HEK293T (cell line): ENCODE measurements at regions not wholly inside any gene's neighbourhood (a gene's known extent, or its start where the extent isn't known, plus 50 kb on each side); places are given as distances from the start of the nearest gene placed in this dataset.

Experiments
- CTCF ChIA-PET: fragments of 350-600 bp; formaldehyde crosslinking; extraction: SDS; loops from one replicate; lab custom pipeline; 2021; ENCODE audit warnings: antibody characterized with exemption, inconsistent platforms; lab: Yijun Ruan, JAX
- POLR2A ChIA-PET: fragments of 350-600 bp; formaldehyde crosslinking; extraction: SDS; loops from one replicate; lab custom pipeline; 2020; ENCODE audit warnings: antibody characterized with exemption, inconsistent platforms; lab: Yijun Ruan, JAX
- DNase-seq: peaks from one replicate; pipeline ENCODE4 v3.0.0; 2012; ENCODE audit warnings: mixed read lengths; ENCODE audit errors: extremely low spot score
- ARNT ChIP-seq: fragments of 450-650 bp; IDR thresholded peaks from 2 replicates; pipeline ENCODE4 v1.6.1; 2017; ENCODE audit warnings: mild to moderate bottlenecking
- BHLHE40 ChIP-seq: fragments of 450-650 bp; IDR thresholded peaks from 2 replicates; pipeline ENCODE4 v1.6.1; 2016; ENCODE audit warnings: mild to moderate bottlenecking, moderate library complexity, borderline replicate concordance
- CTBP1 ChIP-seq: fragments of 450-650 bp; IDR thresholded peaks from 2 replicates; pipeline ENCODE4 v1.6.1; 2016; ENCODE audit warnings: borderline replicate concordance
- ELF4 ChIP-seq: fragments of 450-650 bp; IDR thresholded peaks from 2 replicates; pipeline ENCODE4 v1.6.1; 2017; ENCODE audit warnings: antibody characterized with exemption
- FOXA1 ChIP-seq: fragments of 450-650 bp; IDR thresholded peaks from 2 replicates; pipeline ENCODE4 v1.6.1; 2016; ENCODE audit warnings: mild to moderate bottlenecking
- FOXK2 ChIP-seq: fragments of 450-650 bp; IDR thresholded peaks from 2 replicates; pipeline ENCODE4 v1.6.1; 2016; ENCODE audit warnings: mild to moderate bottlenecking
- FOXM1 ChIP-seq: fragments of 450-650 bp; IDR thresholded peaks from 2 replicates; pipeline ENCODE4 v1.6.1; 2017; ENCODE audit warnings: mild to moderate bottlenecking, borderline replicate concordance
- HDGF ChIP-seq: fragments of 450-650 bp; IDR thresholded peaks from 2 replicates; pipeline ENCODE4 v1.6.1; 2017; ENCODE audit warnings: antibody characterized with exemption, borderline replicate concordance
- L3MBTL2 ChIP-seq: fragments of 450-650 bp; conservative IDR thresholded peaks from 2 replicates; pipeline ENCODE4 v1.6.1; 2016; ENCODE audit warnings: mild to moderate bottlenecking
- LEF1 ChIP-seq: fragments of 450-650 bp; IDR thresholded peaks from 2 replicates; pipeline ENCODE4 v1.6.1; 2017; ENCODE audit warnings: mild to moderate bottlenecking, borderline replicate concordance
- NFRKB ChIP-seq: fragments of 450-650 bp; IDR thresholded peaks from 2 replicates; pipeline ENCODE4 v1.6.1; 2016; ENCODE audit warnings: mild to moderate bottlenecking, moderate library complexity
- PKNOX1 ChIP-seq: fragments of 450-650 bp; IDR thresholded peaks from 2 replicates; pipeline ENCODE4 v1.6.1; 2016
- SP1 ChIP-seq: fragments of 450-650 bp; IDR thresholded peaks from 2 replicates; pipeline ENCODE4 v1.6.1; 2017
- SUZ12 ChIP-seq: fragments of 450-650 bp; IDR thresholded peaks from 2 replicates; pipeline ENCODE4 v1.6.1; 2016; ENCODE audit warnings: mild to moderate bottlenecking
- TARDBP ChIP-seq: fragments of 450-650 bp; IDR thresholded peaks from 2 replicates; pipeline ENCODE4 v1.6.1; 2016
- ZNF384 ChIP-seq: fragments of 450-650 bp; IDR thresholded peaks from 2 replicates; pipeline ENCODE4 v1.6.1; 2016

- ChIA-PET CTCF (no interaction called here), POLR2A (no interaction called here)
- TF ChIP-seq PKNOX1 = no peak
- no peak for TF ChIP-seq ZNF384
- DNase-seq = no peak
Observed at GRCh38 chr7:9778367-9778766, 1195.3 kb upstream of the PHF14 start.

GRCh38 chr7:9781710-9782109 lies 1192.0 kb upstream of the PHF14 start:
- POLR2A ChIA-PET = no interaction called here
- no peak for TF ChIP-seq FOXA1
- TF ChIP-seq ARNT = no peak
- TF ChIP-seq FOXK2 = no peak
- TF ChIP-seq ZNF384 = no peak
- TF ChIP-seq PKNOX1 = no peak
- CTCF ChIA-PET = no interaction called here
- DNase-seq = no peak

- no peak for DNase-seq
- POLR2A ChIA-PET = no interaction called here
- CTCF ChIA-PET = no interaction called here
- TF ChIP-seq CTBP1 = no peak
- TF ChIP-seq NFRKB = no peak
- TF ChIP-seq FOXK2 = no peak
- TF ChIP-seq PKNOX1 = no peak
- TF ChIP-seq ELF4 = no peak
- no peak for TF ChIP-seq HDGF
- no peak for TF ChIP-seq L3MBTL2
Observed at GRCh38 chr7:9782275-9782674, 1191.4 kb upstream of the PHF14 start.

GRCh38 chr7:9785211-9785610 lies 1188.5 kb upstream of the PHF14 start:
- POLR2A ChIA-PET = no interaction called here
- no peak for DNase-seq
- CTCF ChIA-PET = no interaction called here
- TF ChIP-seq FOXM1 (no peak), SUZ12 (no peak), HDGF (no peak), ARNT (no peak), CTBP1 (no peak), ELF4 (no peak), NFRKB (no peak), FOXA1 (no peak), ZNF384 (no peak), LEF1 (no peak), PKNOX1 (no peak)

- CTCF ChIA-PET = no interaction called here
- POLR2A ChIA-PET = no interaction called here
- no peak for DNase-seq
- TF ChIP-seq LEF1 = no peak
- TF ChIP-seq PKNOX1 = no peak
- TF ChIP-seq FOXM1 = no peak
- TF ChIP-seq SUZ12 = no peak
- no peak for TF ChIP-seq ELF4
Observed at GRCh38 chr7:9796241-9796640, 1177.4 kb upstream of the PHF14 start.

GRCh38 chr7:9822458-9823290 lies 1151.0 kb upstream of the PHF14 start:
- POLR2A ChIA-PET = no interaction called here
- no peak for TF ChIP-seq HDGF
- no peak for TF ChIP-seq ZNF384
- TF ChIP-seq FOXK2 = no peak
- no peak for TF ChIP-seq CTBP1
- TF ChIP-seq ELF4 = no peak
- no peak for TF ChIP-seq BHLHE40
- no peak for TF ChIP-seq NFRKB
- no peak for TF ChIP-seq PKNOX1
- no peak for TF ChIP-seq FOXM1
- TF ChIP-seq LEF1 = no peak
- no peak for TF ChIP-seq SUZ12
- TF ChIP-seq L3MBTL2 = no peak
- TF ChIP-seq FOXA1 = no peak
- TF ChIP-seq TARDBP = no peak
- no peak for TF ChIP-seq ARNT
- TF ChIP-seq SP1 = no peak
- no peak for DNase-seq
- CTCF ChIA-PET = no interaction called here
